ENCODE measurements at regions not wholly inside any gene's neighbourhood (a gene's known extent, or its start where the extent isn't known, plus 50 kb on each side); places are given as distances from the start of the nearest gene placed in this dataset.

- DNase-seq: no peak
Observed at GRCh38 chr13:90532861-90533492, 814.5 kb upstream of the MIR17HG start.

DNA sequence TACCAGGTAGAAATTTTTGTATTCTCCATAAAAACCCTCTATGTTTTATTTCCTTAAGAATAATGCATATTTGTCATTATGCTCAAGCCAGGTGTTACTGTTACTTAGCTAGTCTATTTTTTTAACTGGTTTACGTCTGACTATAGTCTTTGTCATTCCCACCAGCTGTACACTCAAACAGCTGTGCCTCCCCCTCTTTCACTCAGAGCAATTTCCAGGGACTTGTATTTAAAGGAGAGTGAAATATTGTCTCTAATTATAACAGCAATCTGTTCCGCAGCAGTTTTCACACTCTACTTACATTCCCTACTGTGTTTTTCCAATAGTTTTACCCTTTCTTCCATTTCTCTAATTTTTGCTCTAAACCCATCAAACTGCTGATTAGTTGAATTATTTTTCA is 813.6 kb upstream of the MIR17HG start:
- DNase-seq: no peak

- no peak for DNase-seq
Observed at GRCh38 chr13:90534617-90535370, 812.7 kb upstream of the MIR17HG start.

DNA sequence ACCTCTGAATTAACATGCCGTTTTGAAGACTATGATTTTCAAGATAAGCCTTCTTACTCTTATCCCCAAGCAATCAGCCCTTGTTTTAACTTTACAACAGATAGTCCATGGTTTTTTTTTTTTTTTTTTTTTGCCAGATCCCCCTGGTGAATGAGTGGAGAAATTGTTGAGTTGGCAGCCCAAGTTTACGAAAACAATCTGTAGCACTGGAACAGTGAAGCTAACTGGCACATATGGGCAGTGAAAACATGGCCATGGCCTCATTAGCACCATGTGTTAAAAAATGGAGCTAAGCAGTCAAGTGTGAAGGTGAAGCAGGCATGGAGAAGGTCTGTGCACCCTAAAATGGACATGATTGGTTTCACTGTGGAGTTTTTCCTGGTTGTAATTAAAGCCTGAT is 812.1 kb upstream of the MIR17HG start:
- no peak for DNase-seq

- DNase-seq: no peak
Observed at GRCh38 chr13:90538063-90538462, 809.4 kb upstream of the MIR17HG start.

- no peak for DNase-seq
Observed at GRCh38 chr13:90541346-90541745, 806.1 kb upstream of the MIR17HG start.

DNA sequence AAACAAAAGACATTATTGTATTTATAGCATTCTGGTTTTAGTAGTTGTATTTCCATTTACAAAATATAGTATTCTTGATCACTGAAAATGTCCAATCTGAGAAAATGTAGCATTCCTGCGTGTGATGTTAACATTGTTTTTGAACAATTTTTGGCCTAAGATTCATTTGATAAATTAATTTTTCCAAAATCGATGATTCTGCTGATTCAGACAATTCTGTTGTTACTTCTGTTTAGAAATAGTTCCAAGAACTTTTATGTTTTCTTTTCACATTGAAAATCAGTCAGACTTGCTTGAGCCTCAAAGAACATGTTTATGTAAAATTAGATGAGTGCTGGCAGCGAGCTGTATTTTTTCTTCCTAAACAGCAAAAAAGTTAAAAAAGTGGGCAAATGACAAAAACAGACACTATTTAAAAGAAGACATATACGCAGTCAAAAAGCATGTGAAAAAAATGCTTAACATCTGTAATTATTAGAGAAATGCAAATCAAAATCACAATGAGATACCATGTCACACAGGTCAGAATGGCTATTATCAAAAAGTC is 804.5 kb upstream of the MIR17HG start:
- DNase-seq: no peak

DNA sequence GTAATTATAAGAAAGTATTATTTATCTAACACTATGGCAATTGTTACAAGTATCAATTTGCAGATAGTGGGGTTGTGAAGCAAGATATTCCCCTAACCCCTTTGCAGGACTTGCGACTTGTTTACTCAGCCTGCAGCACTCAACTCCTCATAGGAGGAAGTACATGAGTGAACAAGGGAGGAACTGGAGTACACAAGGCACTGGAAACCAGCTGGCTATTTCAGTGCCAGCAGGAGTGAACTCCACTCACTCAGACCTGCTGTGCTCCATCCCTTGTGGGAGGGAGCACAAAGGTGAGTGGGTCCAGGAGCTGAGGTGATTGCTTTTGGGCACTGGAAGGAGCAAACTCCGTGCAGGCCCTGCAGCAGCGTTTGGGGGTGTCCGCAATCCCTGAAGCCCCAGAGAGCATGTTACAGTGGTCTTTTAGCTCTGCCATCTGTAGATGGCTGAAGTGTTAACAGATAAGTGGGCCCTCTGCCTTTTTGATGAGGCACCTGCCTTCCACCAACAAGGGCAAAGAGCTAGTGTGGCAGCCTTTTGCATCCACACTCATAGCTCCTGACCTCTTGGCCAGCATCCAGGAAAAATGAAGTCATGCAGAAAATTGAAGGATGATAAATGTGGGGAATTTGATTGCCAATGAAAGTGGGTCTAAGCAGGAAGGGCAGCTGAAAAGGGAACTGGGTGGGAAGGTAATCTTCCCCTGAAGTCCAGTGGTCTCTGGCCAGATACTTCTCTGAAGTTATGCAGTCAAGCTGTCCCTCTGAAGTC is 802.2 kb upstream of the MIR17HG start:
- DNase-seq: no peak

GRCh38 chr13:90547272-90547790 is 800.2 kb upstream of the MIR17HG start:
- DNase-seq: no peak

DNA sequence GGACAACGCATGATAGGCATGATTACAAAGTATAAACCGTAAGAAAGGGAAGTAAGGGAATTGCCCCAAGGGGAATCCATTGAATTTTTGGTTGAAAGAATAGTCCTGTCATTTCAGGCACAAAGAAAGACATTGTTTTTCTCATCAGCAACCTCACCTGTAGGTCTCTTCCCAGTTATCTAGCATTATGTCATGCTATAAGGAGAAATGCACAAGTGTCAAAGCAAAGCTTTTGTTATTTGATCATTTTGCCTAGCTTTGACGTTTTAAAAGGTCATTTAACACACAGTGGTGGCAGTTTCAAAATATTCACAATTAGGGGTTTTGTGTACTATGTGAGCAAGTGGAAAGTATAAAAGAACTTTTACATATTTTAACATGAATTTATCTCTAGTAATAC is 796.2 kb upstream of the MIR17HG start:
- no peak for DNase-seq

DNA sequence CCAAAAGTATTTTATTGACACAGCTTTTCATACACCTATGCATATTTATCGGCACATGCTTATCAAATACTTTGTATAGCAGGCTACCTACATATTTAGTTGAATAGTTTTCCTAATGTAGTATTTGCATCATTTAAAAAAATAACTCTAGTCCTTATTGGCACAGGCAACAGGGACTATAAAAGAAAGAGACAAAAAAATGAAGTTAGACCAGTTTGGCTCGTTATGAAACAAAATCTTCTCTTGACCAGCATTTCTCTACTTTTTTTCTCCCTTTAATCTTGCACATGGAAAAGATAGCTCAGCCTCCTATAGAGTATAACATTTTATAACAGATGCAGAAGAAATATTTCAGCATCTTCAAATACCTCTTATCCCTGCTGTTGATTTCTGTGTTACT is 794.8 kb upstream of the MIR17HG start:
- DNase-seq: no peak

DNA sequence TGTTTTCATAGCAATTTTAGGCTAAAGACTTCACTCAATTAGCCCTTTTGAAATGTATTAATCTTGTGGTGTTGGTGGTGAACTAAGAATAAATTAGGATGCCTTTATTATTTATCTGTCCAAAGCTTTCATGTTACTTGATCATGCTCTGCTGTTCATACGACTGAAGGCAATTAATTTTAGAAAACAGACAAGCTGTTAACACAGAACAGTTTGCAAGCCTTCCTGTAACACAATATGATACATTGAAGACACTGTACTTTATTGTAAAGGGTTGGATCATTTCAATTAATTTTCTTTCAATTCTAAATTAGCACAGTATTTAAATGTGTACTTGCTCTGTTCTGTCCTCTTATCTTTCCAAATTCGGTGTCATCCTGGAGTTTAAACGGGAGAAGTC is 794.3 kb upstream of the MIR17HG start:
- DNase-seq: no peak

DNA sequence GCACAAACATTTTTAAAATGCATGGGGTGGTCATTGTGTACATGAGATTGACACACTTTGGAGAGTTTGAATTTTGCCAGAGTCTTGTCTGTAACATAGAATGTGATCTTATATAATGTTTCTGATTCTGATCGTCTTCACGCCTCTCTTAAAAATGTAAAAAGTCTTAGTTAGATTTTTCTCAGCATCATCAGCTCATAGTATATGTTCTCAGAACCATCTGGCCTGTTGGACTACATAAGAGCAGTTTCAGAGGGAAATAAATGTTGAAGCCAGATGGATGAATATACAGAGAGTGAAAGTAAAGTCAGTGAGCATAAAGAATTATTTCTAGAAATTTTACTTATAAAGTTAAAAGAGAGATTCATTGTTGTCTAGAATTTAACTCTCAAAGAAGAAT is 789.9 kb upstream of the MIR17HG start:
- DNase-seq: no peak

- DNase-seq: no peak
Observed at GRCh38 chr13:90562443-90562842, 785.0 kb upstream of the MIR17HG start.

GRCh38 chr13:90564096-90564495 is 783.4 kb upstream of the MIR17HG start:
- DNase-seq: no peak

- no peak for DNase-seq
Observed at GRCh38 chr13:90564566-90564965, 782.9 kb upstream of the MIR17HG start.

- DNase-seq: no peak
Observed at GRCh38 chr13:90565985-90566713, 781.3 kb upstream of the MIR17HG start.

GRCh38 chr13:90568165-90568564 is 779.3 kb upstream of the MIR17HG start:
- no peak for DNase-seq

DNA sequence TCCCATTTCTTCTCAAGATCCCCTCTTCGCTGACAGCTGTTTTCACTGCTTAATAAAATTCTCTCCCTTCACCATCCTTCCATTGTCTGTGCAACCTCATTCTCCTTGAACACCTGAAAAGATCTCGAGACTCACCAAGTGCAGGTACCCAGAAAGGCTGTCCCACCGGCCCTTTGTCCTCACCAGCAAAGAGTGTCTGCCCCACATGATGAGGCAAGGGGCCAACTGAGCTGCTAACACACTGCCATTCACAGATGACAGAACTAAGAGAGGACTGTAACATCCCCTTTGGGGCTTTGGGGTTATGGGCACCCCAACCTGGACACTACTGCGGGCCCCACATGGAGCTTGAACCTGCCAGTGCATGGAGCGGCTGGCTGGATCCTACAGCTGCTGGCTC is 771.4 kb upstream of the MIR17HG start:
- no peak for DNase-seq

DNA sequence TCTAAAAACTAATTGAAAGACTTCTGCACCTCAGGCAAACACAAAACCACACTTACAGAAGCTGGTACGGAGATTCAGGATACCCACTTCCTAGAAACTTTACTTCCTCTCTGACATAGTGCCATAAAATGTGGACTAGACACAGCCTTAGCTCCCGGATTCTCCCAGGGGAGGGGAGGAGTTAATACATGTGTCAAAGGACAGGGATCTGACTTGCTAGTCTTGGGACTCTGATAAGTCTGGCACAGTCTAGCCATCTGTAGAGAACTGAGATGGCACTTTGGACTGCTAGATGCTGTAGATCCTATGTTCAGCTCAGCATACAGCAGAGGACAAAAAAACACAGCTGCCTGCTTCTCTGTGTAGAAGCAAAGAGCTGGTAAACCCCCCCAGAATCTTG is 769.8 kb upstream of the MIR17HG start:
- no peak for DNase-seq

- DNase-seq: no peak
Observed at GRCh38 chr13:90585392-90585791, 762.1 kb upstream of the MIR17HG start.

- DNase-seq: no peak
Observed at GRCh38 chr13:90591260-90591926, 756.1 kb upstream of the MIR17HG start.

Measured in stimulated activated naive CD4-positive, alpha-beta T cell (primary cell).